Neural progenitor cell (in vitro differentiated cells): ENCODE measurements at regions not wholly inside any gene's neighbourhood (a gene's known extent, or its start where the extent isn't known, plus 50 kb on each side); places are given as distances from the start of the nearest gene placed in this dataset.

Source experiments
- DNase-seq: peaks from one replicate; pipeline ENCODE4 v3.0.0-alpha.2; 2016; ENCODE audit warnings: low spot score
- H2AFZ ChIP-seq: fragments of 200-600 bp; sonication (generic); replicated peaks from 2 replicates; pipeline ENCODE4 v1.6.1; 2016; ENCODE audit warnings: antibody characterized with exemption
- H3F3A ChIP-seq: fragments of 200-600 bp; sonication (generic); 2 replicates; pipeline ENCODE4 v1.6.1; 2016; ENCODE audit warnings: antibody characterized with exemption, low read depth
- H3K27ac ChIP-seq: fragments of 200-600 bp; sonication (generic); 2 replicates; pipeline ENCODE4 v1.5.1; 2016; ENCODE audit warnings: mild to moderate bottlenecking
- H3K27me3 ChIP-seq: fragments of 200-600 bp; sonication (generic); 2 replicates; pipeline ENCODE4 v1.6.1; 2016; ENCODE audit warnings: mild to moderate bottlenecking, moderate library complexity
- H3K36me3 ChIP-seq: fragments of 200-600 bp; sonication (generic); 2 replicates; pipeline ENCODE4 v1.5.1; 2016
- H3K4me1 ChIP-seq: fragments of 200-600 bp; sonication (generic); 2 replicates; pipeline ENCODE4 v1.6.1; 2016; ENCODE audit warnings: mixed run types
- H3K4me2 ChIP-seq: fragments of 200-600 bp; sonication (generic); 2 replicates; pipeline ENCODE4 v1.6.1; 2016
- H3K4me3 ChIP-seq: fragments of 200-600 bp; sonication (generic); 2 replicates; pipeline ENCODE4 v1.5.1; 2016
- H3K79me2 ChIP-seq: fragments of 200-600 bp; sonication (generic); 2 replicates; pipeline ENCODE4 v1.6.1; 2016; ENCODE audit warnings: low read depth
- H3K9ac ChIP-seq: fragments of 200-600 bp; sonication (generic); 2 replicates; pipeline ENCODE4 v1.6.1; 2016
- H3K9me3 ChIP-seq: fragments of 200-600 bp; sonication (generic); 2 replicates; pipeline ENCODE4 v1.5.1; 2016; ENCODE audit warnings: low read depth
- H4K20me1 ChIP-seq: fragments of 200-600 bp; sonication (generic); 2 replicates; pipeline ENCODE4 v1.6.1; 2016; ENCODE audit warnings: low read depth
- H3K27ac Mint-ChIP-seq: 3 replicates; pipeline ENCODE4 v1.8.0; 2021; ENCODE audit warnings: mixed read lengths
- H3K27me3 Mint-ChIP-seq: 2 replicates; pipeline ENCODE4 v1.8.0; 2022; ENCODE audit warnings: low read depth, mild to moderate bottlenecking, inconsistent platforms, moderate library complexity, mixed read lengths; ENCODE audit not compliant: insufficient read depth
- H3K36me3 Mint-ChIP-seq: 3 replicates; pipeline ENCODE4 v1.8.0; 2021; ENCODE audit warnings: mixed read lengths
- H3K4me1 Mint-ChIP-seq: 3 replicates; pipeline ENCODE4 v1.8.0; 2021; ENCODE audit warnings: mixed read lengths
- H3K4me3 Mint-ChIP-seq: 3 replicates; pipeline ENCODE4 v1.8.0; 2021; ENCODE audit warnings: mild to moderate bottlenecking, moderate library complexity, mixed read lengths
- H3K9me3 Mint-ChIP-seq: 3 replicates; pipeline ENCODE4 v1.8.0; 2020; ENCODE audit warnings: mixed read lengths
- CTCF ChIP-seq: fragments of 200-600 bp; sonication (generic); IDR thresholded peaks from 2 replicates; pipeline ENCODE4 v1.5.1; 2017; ENCODE audit warnings: antibody characterized with exemption, mild to moderate bottlenecking
- EZH2 ChIP-seq: fragments of 200-600 bp; sonication (generic); IDR thresholded peaks from 2 replicates; pipeline ENCODE4 v1.6.1; 2017; ENCODE audit warnings: antibody characterized with exemption, mild to moderate bottlenecking, moderate library complexity
- EZH2phosphoT487 ChIP-seq: fragments of 200-600 bp; sonication (generic); IDR thresholded peaks from 2 replicates; pipeline ENCODE4 v1.6.1; 2017; ENCODE audit warnings: antibody characterized with exemption

- Histone ChIP-seq H2AFZ (no peak overlapping the region), H3K27ac (no peak overlapping the region), H3K4me2 (no peak overlapping the region), H3K9me3 (no peaks in the 10 kb centered on the region), H3K36me3 (no peaks in the 10 kb centered on the region), H3K4me3 (no peak overlapping the region), H3K9ac (no peak overlapping the region), H3K4me1 (no peaks in the 10 kb centered on the region), H3K27me3 (no peaks in the 10 kb centered on the region), H4K20me1 (no peaks in the 10 kb centered on the region), H3K79me2 (no peaks in the 10 kb centered on the region), H3F3A (no peaks in the 10 kb centered on the region)
- no peak for TF ChIP-seq CTCF
- TF ChIP-seq EZH2phosphoT487 = no peak
- no peak for TF ChIP-seq EZH2
- no peaks in the 10 kb centered on the region for H3K9me3 Mint-ChIP-seq
- no peak for DNase-seq
- H3K36me3 Mint-ChIP-seq = no peaks in the 10 kb centered on the region
- peaks cover 2% of the 10 kb centered on the region for H3K27me3 Mint-ChIP-seq
- no peaks in the 10 kb centered on the region for H3K4me1 Mint-ChIP-seq
- no peak overlapping the region for H3K27ac Mint-ChIP-seq
- no peak overlapping the region for H3K4me3 Mint-ChIP-seq
These were observed 56.5 kb upstream of the FOXN3 start for GRCh38 chr14:89473569-89473968.

GRCh38 chr14:89470401-89470800 lies 53.4 kb upstream of the FOXN3 start:
- no peak for DNase-seq
- Histone ChIP-seq H3F3A (no peaks in the 10 kb centered on the region), H3K4me1 (no peaks in the 10 kb centered on the region), H3K79me2 (no peaks in the 10 kb centered on the region), H3K27me3 (no peaks in the 10 kb centered on the region), H2AFZ (no peak overlapping the region), H3K27ac (no peak overlapping the region), H4K20me1 (no peaks in the 10 kb centered on the region), H3K9ac (no peak overlapping the region), H3K36me3 (no peaks in the 10 kb centered on the region), H3K9me3 (no peaks in the 10 kb centered on the region), H3K4me2 (no peak overlapping the region), H3K4me3 (no peak overlapping the region)
- Mint-ChIP-seq H3K4me1 (peaks cover 3% of the 10 kb centered on the region), H3K9me3 (no peaks in the 10 kb centered on the region), H3K4me3 (no peak overlapping the region), H3K36me3 (no peaks in the 10 kb centered on the region), H3K27ac (no peak overlapping the region), H3K27me3 (peaks cover 2% of the 10 kb centered on the region)
- no peak for TF ChIP-seq CTCF
- no peak for TF ChIP-seq EZH2phosphoT487
- no peak for TF ChIP-seq EZH2

GRCh38 chr14:89469210-89470198 lies 52.5 kb upstream of the FOXN3 start:
- Mint-ChIP-seq H3K27ac (no peak overlapping the region), H3K4me3 (no peak overlapping the region), H3K9me3 (no peaks in the 10 kb centered on the region), H3K27me3 (peaks cover 2% of the 10 kb centered on the region), H3K36me3 (no peaks in the 10 kb centered on the region), H3K4me1 (peaks cover 3% of the 10 kb centered on the region)
- H3K9ac ChIP-seq = no peak overlapping the region
- no peak for DNase-seq
- H3K4me1 ChIP-seq = no peaks in the 10 kb centered on the region
- TF ChIP-seq EZH2 (no peak), EZH2phosphoT487 (no peak), CTCF (no peak)
- H3K27me3 ChIP-seq = no peaks in the 10 kb centered on the region
- H3K9me3 ChIP-seq = no peaks in the 10 kb centered on the region
- no peak overlapping the region for H3K4me3 ChIP-seq
- H3F3A ChIP-seq = no peaks in the 10 kb centered on the region
- H3K36me3 ChIP-seq = no peaks in the 10 kb centered on the region
- no peak overlapping the region for H3K27ac ChIP-seq
- no peaks in the 10 kb centered on the region for H3K79me2 ChIP-seq
- H2AFZ ChIP-seq = no peak overlapping the region
- H4K20me1 ChIP-seq = no peaks in the 10 kb centered on the region
- H3K4me2 ChIP-seq = no peak overlapping the region
